ENCODE measurements at regions not wholly inside any gene's neighbourhood (a gene's known extent, or its start where the extent isn't known, plus 50 kb on each side); places are given as distances from the start of the nearest gene placed in this dataset.

GRCh38 chr12:115438314-115438713 lies 754.3 kb upstream of the TBX3 start:
- TF ChIP-seq, protein P1, sequence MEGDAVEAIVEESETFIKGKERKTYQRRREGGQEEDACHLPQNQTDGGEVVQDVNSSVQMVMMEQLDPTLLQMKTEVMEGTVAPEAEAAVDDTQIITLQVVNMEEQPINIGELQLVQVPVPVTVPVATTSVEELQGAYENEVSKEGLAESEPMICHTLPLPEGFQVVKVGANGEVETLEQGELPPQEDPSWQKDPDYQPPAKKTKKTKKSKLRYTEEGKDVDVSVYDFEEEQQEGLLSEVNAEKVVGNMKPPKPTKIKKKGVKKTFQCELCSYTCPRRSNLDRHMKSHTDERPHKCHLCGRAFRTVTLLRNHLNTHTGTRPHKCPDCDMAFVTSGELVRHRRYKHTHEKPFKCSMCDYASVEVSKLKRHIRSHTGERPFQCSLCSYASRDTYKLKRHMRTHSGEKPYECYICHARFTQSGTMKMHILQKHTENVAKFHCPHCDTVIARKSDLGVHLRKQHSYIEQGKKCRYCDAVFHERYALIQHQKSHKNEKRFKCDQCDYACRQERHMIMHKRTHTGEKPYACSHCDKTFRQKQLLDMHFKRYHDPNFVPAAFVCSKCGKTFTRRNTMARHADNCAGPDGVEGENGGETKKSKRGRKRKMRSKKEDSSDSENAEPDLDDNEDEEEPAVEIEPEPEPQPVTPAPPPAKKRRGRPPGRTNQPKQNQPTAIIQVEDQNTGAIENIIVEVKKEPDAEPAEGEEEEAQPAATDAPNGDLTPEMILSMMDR (IDR thresholded peaks at IDR 0.05): no peak
- TF ChIP-seq POLR2A (IDR thresholded peaks at IDR 0.05): no peak

Measured in thyroid gland (tissue), 4 donors.